ENCODE measurements at regions not wholly inside any gene's neighbourhood (a gene's known extent, or its start where the extent isn't known, plus 50 kb on each side); places are given as distances from the start of the nearest gene placed in this dataset.

- TF ChIP-seq TAF1 (IDR thresholded peaks at IDR 0.05; ENCODE audit: borderline replicate concordance, insufficient read depth, low read length) (no peak), FOXP2 (optimal IDR thresholded peaks at IDR 0.05; ENCODE audit: borderline replicate concordance, extremely low read depth, extremely low read length, insufficient read depth) (no peak), POLR2AphosphoS5 (IDR thresholded peaks at IDR 0.05; ENCODE audit: low read depth, low read length) (no peak), SIN3A (IDR thresholded peaks at IDR 0.05; ENCODE audit: borderline replicate concordance, insufficient read depth, low read length) (no peak)
- TF ChIP-seq, protein P1, sequence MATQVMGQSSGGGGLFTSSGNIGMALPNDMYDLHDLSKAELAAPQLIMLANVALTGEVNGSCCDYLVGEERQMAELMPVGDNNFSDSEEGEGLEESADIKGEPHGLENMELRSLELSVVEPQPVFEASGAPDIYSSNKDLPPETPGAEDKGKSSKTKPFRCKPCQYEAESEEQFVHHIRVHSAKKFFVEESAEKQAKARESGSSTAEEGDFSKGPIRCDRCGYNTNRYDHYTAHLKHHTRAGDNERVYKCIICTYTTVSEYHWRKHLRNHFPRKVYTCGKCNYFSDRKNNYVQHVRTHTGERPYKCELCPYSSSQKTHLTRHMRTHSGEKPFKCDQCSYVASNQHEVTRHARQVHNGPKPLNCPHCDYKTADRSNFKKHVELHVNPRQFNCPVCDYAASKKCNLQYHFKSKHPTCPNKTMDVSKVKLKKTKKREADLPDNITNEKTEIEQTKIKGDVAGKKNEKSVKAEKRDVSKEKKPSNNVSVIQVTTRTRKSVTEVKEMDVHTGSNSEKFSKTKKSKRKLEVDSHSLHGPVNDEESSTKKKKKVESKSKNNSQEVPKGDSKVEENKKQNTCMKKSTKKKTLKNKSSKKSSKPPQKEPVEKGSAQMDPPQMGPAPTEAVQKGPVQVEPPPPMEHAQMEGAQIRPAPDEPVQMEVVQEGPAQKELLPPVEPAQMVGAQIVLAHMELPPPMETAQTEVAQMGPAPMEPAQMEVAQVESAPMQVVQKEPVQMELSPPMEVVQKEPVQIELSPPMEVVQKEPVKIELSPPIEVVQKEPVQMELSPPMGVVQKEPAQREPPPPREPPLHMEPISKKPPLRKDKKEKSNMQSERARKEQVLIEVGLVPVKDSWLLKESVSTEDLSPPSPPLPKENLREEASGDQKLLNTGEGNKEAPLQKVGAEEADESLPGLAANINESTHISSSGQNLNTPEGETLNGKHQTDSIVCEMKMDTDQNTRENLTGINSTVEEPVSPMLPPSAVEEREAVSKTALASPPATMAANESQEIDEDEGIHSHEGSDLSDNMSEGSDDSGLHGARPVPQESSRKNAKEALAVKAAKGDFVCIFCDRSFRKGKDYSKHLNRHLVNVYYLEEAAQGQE (IDR thresholded peaks at IDR 0.05; ENCODE audit: insufficient read depth in 1 of 2, low read depth in 2 of 2, low read length in 2 of 2) = no peak
Measured at GRCh38 chr16:11422381-11423314, 77.4 kb downstream of the RMI2 start.

All from PFSK-1 (cell line).